ENCODE measurements at regions not wholly inside any gene's neighbourhood (a gene's known extent, or its start where the extent isn't known, plus 50 kb on each side); places are given as distances from the start of the nearest gene placed in this dataset.
A peak's percentile ranks its signal among the peaks of the same experiment; 100 is the strongest.

DNA sequence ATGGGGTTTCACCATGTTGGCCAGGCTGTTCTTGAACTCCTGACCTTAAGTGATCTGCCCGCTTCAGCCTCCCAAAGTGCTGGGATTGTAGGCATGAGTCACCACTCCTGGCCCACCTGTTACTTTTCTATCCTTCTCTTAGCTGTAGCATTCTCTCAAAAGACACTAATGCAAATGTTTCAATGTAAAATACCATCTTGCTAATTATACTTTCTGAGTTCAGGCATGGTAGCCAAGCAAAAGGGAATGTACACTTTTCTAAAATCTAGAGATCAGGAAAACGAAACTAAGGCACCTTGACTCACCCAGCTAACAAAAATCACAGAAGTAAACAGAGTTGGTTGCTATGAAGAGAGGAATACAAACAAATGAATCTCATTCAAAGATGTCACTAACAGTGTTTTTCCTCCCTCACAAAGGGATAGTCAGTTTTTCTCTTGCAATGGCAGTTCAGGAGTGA, 401.0 kb upstream of the NRP1 start:
- peak; percentile 60 for DNase-seq (ENCODE audit: low spot score)

- peak; percentile 62 for DNase-seq (ENCODE audit: low spot score)
These were observed 400.1 kb upstream of the NRP1 start for GRCh38 chr10:33734393-33735155.

GRCh38 chr10:33733058-33733457, 398.6 kb upstream of the NRP1 start:
- DNase-seq (ENCODE audit: low spot score), result no peak

GRCh38 chr10:33732161-33732680, 397.8 kb upstream of the NRP1 start:
- DNase-seq (ENCODE audit: low spot score), result peak; percentile 59

DNA sequence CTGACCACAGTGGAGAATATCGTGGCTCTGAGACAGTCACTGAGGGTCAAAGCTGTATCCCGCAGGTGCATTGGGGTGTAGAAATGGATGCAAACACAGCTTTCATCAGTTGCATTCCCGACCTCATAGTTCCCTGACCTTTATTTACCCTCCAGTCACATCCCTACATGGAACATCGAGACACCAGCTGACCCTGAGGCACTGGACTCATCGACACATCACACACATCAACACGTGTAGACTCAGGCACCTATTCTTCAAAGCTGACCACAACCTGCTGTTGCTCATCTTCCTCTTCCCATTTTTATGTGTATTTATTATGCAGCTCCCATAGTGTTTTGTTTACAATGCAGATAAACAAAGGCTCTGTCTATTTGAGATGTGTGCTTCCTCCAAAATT, 396.9 kb upstream of the NRP1 start:
- DNase-seq (ENCODE audit: low spot score), result peak; percentile 45

DNA sequence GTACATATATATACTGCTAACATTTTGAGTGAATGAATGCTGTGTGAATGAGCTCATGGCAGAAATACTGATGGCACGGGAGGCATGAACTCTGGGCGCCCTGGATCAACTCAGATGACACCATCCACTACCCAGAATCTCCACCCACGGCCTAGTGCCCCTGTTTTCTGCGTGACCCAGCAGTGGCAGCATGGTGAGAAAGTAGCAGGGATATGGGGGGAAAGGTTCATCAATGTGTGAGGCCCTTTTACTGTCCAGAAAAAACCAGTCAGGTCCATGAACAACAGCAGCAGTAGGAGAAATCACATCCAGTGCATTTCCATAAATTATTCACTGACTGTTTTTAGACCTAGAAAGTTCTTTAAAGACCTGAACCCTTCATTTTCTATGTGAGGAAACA, 391.0 kb upstream of the NRP1 start:
- no peak for DNase-seq (ENCODE audit: low spot score)

DNA sequence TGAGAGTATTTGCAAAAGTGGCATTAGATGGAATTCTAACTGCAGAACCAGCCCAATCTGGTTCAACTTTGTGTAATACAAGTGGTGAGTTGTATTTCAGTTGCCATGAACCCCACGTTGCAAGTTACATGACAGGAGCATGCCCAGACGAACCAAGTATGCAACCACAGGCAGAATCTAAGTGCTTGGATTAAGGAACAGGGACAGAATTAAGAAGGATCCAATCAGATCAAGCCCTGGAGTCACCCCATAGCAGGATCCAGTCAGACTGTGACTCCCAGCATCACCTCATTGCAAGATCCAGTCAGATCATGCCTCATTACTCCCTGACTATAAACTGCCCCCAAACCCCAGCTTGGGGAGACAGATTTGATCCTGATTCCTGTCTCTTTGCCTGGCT, 388.7 kb upstream of the NRP1 start:
- DNase-seq (ENCODE audit: low spot score), result no peak

GRCh38 chr10:33722067-33722466, 387.6 kb upstream of the NRP1 start:
- DNase-seq (ENCODE audit: low spot score), result peak; percentile 23

- DNase-seq (ENCODE audit: low spot score), result no peak
These were observed 387.0 kb upstream of the NRP1 start for GRCh38 chr10:33721509-33721908.

DNA sequence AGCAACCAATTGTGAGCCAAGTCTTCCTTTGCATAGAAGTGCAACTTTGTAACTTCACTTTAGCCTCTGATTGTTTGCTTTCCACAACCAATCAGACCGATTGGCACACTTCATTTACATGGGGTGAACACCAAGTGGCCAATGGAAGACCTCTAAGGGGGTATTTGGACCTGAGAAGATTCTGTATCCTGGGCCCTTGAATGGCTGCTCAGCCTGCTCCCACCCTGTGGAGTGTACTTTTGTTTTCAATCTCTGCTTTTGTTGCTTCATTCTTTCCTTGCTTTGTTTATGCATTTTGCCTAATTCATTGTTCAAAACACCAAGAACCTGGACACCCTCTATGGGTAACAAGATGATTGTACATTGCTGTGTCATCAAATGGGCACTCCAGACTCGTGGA, 385.7 kb upstream of the NRP1 start:
- no peak for DNase-seq (ENCODE audit: low spot score)

GRCh38 chr10:33719005-33719703, 384.7 kb upstream of the NRP1 start:
- DNase-seq (ENCODE audit: low spot score), result no peak

- no peak for DNase-seq (ENCODE audit: low spot score)
These were observed 382.2 kb upstream of the NRP1 start for GRCh38 chr10:33716501-33717267.

DNA sequence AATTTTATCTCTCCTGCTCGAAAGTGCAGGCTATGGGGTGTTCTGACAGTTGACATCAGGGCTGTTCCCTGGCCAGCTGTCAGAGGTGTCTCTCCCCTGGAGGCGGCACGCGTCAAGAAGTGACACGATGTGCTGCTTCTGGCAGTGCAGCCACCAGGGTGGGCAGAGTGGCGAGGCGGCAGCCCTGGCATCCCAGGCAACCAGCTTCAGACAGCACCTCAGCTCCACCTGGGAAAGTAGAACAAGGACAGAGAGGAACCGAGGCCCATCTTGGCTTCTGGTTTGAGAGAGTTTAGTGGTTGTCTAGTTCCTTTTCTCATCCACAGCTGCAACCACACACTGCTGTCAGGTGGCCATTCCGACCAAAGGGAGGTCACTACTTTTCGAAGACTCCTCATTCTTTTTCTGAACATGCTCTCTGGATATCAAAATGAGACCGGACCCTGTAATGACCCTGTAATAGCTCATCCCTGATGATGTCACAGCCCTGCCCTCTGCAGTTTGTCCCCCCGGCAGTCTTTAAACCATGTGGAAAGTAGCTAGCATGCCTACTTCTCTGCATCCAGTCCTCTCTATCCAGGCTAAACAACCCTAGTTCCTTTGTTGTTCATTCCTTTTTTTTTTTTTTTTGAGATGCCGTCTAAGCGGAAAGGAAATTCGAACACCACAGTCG, 381.0 kb upstream of the NRP1 start:
- no peak for DNase-seq (ENCODE audit: low spot score)

- DNase-seq (ENCODE audit: low spot score), result no peak
These were observed 378.4 kb upstream of the NRP1 start for GRCh38 chr10:33712825-33713224.

DNA sequence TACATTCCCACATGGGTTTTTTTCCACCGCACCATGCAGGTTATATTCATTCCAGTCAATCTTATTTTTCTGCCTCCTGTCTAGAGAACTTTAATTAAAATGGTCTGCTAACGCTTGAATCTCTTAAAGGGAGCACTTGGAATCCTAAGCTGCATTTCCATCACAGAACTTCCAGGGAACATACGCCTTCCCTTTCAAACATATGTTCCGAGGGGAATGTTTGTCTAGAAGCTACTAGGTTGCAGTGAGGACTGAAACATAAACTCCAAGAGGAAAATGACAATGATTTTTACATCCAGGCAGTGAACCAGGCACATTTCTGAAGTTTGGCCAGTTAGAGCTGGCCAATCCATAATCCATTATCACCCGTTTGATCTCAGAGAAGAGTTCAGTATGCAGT, 375.5 kb upstream of the NRP1 start:
- no peak for DNase-seq (ENCODE audit: low spot score)

- DNase-seq (ENCODE audit: low spot score), result no peak
These were observed 374.7 kb upstream of the NRP1 start for GRCh38 chr10:33709008-33709753.

GRCh38 chr10:33708561-33708960, 374.1 kb upstream of the NRP1 start:
- DNase-seq (ENCODE audit: low spot score), result no peak

GRCh38 chr10:33706746-33707145, 372.3 kb upstream of the NRP1 start:
- DNase-seq (ENCODE audit: low spot score), result no peak

- peak; percentile 33 for DNase-seq (ENCODE audit: low spot score)
These were observed 371.7 kb upstream of the NRP1 start for GRCh38 chr10:33706191-33706590.

- DNase-seq (ENCODE audit: low spot score), result peak; percentile 60
These were observed 369.9 kb upstream of the NRP1 start for GRCh38 chr10:33704214-33704830.

All from kidney tubule cell (primary cell).